Fibroblast of mammary gland (primary cell): ENCODE measurements at regions not wholly inside any gene's neighbourhood (a gene's known extent, or its start where the extent isn't known, plus 50 kb on each side); places are given as distances from the start of the nearest gene placed in this dataset.

ENCODE experiments used
- DNase-seq: peaks from one replicate; pipeline ENCODE4 v3.0.0-alpha.2; 2010; ENCODE audit warnings: low read depth
- H3K4me3 ChIP-seq: 2 replicates; pipeline ENCODE4 v1.5.1; 2011; ENCODE audit warnings: low read depth, mild to moderate bottlenecking, low read length, moderate library complexity; ENCODE audit not compliant: control insufficient read depth
- TF ChIP-seq, protein P1 (sequence below): conservative IDR thresholded peaks from 2 replicates; pipeline ENCODE4 v1.5.1; 2011; ENCODE audit warnings: low read depth, low read length, inconsistent platforms; ENCODE audit not compliant: control insufficient read depth, insufficient read depth

DNA sequence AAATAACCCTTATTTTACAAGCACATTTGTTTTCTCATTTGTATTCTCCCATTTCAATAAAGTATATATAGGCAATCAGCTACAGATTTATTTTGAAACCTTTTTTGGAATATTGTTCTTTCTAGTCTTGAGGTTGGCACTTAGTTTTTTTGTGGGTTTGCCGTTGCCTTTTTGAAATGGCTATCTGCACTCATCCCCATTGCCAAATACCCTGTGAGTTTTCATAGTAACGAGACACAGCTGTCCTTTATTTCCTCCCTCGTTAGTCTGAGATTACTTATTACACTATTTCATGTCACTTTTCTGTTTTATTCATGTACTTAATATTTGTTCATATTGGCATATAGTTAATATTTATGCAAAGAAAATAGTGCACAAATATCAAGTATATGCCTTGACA lies 1104.0 kb downstream of the SLC6A15 start:
- H3K4me3 ChIP-seq, result no peak overlapping the region
- DNase-seq, result no peak
- TF ChIP-seq, protein P1, sequence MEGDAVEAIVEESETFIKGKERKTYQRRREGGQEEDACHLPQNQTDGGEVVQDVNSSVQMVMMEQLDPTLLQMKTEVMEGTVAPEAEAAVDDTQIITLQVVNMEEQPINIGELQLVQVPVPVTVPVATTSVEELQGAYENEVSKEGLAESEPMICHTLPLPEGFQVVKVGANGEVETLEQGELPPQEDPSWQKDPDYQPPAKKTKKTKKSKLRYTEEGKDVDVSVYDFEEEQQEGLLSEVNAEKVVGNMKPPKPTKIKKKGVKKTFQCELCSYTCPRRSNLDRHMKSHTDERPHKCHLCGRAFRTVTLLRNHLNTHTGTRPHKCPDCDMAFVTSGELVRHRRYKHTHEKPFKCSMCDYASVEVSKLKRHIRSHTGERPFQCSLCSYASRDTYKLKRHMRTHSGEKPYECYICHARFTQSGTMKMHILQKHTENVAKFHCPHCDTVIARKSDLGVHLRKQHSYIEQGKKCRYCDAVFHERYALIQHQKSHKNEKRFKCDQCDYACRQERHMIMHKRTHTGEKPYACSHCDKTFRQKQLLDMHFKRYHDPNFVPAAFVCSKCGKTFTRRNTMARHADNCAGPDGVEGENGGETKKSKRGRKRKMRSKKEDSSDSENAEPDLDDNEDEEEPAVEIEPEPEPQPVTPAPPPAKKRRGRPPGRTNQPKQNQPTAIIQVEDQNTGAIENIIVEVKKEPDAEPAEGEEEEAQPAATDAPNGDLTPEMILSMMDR, result no peak

DNA sequence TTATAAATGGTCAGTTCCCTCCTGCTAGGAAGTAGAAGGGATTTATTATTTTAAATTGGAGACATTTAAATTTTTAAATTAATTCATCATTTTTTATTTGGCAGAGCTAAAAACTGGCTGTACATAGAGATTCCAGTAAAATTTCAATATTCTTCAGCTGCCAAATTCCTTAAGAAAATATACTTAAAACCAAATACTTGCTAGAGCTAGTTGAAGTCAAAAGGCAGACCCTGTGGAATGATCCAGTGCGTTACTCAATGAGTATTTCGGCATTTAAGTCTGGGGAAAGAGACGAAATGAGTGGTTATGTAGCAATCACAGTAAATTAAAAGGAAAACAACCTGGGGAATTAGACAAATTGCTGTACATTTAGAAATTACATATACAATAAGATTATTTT lies 1104.7 kb downstream of the SLC6A15 start:
- DNase-seq, result no peak
- no peak overlapping the region for H3K4me3 ChIP-seq
- TF ChIP-seq, protein P1, result no peak

DNA sequence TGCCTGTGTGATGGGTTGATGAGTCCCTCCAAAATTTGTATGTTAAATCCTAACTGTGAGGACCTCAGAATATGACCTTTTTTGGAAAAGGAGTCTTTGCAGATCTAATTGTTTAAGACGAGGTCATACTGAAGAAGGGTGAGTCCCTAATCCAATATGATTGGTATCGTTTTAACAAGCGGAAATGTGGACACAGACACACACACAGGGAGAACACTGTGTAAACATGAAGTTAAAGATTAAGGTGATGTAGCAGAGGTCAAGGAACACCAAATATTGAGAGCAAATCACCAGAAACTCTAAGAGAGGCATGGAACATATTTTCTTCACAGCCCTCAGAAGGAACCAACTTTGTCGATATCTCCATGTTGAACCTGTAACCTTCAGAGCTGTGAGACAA lies 1106.7 kb downstream of the SLC6A15 start:
- TF ChIP-seq, protein P1, result no peak
- no peak for DNase-seq
- no peak overlapping the region for H3K4me3 ChIP-seq

DNA sequence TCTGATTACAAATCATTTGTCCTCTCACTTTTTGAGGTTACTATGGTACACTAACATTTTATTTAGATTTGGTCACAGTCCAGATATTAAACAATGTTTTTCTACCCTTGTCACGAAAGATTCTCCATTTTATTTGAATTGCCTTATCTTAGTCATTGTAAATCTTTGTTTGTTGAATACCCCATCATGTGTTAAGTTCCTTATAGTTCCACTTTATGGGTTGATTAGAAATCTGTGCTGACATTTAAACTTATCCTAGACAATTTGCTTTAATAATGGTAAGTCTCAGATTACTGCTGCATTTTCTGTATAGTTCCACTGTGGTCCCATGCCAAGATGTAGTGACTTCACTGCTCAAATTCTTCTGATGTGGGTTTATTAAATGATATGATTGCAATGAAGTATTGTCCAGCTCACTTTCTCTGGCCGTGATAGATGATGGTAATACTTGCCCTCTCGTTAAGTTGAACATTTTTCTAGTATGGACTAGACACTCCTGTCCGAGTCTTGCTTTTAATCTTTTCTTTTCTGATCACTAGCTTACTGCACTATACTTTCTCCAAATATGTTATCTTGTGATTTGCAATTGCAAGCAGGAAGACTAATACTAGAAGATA lies 1107.3 kb downstream of the SLC6A15 start:
- H3K4me3 ChIP-seq, result no peak overlapping the region
- DNase-seq, result no peak
- TF ChIP-seq, protein P1, result no peak

DNA sequence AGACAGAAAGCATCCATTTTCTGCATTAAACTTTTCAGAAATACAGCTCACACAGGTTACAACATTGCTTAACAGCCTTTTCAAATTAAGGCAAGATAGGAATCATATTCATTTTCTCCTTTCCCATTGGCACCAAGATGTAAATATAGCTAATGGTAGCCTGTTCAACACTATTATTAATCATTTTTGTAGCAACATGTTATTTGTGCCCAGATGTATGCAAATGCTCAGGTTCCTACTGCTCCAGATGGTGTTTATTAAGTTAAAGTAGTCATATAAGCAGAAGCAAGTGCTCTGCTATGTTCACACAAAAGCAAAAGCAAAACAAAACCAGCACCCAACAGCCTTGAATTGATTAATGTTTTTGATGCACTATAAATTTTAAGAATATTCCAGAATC lies 1110.6 kb downstream of the SLC6A15 start:
- DNase-seq, result no peak
- H3K4me3 ChIP-seq, result no peak overlapping the region
- TF ChIP-seq, protein P1, result no peak

DNA sequence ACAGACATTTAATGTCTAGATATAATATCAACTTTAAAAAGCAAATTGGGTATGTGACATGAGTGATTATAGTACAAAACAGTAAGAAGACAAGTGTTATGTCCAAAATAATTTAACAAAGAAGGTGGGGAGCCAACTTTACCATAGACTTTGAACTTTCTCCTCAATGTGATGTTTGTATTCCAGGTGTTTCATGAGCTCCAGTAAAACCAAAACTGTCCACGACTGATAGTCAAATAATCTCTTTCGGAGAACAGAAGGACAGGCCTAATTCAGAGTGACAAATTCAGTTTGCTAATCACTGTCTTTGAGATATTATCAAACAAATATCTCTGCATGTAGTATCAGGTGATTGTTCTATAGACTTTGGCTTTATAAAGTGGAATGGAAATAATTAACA lies 1112.6 kb downstream of the SLC6A15 start:
- no peak for DNase-seq
- H3K4me3 ChIP-seq, result no peak overlapping the region
- TF ChIP-seq, protein P1, result no peak

DNA sequence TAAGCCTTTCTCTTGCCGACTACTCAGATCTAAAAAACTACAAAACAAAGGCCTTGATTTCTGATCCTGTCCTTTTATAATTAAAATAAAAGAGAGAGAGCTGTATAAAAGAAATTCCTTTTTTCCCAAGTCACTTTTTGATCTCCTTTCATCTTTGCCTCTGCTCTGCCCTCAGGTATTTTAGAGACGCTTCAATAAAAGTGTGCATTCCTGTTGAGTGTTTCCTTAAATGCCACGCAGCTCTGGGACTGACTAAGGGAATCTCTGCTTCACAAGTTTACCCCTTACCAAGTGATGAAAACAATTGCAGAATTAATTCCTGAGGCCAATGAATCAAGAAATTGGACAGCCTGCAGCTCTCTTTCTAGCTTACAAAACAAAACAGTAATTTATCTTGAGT lies 1109.8 kb downstream of the TMTC2 start:
- no peak overlapping the region for H3K4me3 ChIP-seq
- TF ChIP-seq, protein P1, result no peak
- DNase-seq, result no peak
